GM12878 (cell line): ENCODE measurements at regions not wholly inside any gene's neighbourhood (a gene's known extent, or its start where the extent isn't known, plus 50 kb on each side); places are given as distances from the start of the nearest gene placed in this dataset.

Experiments
- ATAC-seq: fragments of 200-7000 bp; cut with Tn5 transposase; 3 replicates; pipeline ENCODE4 v1.9.1; 2020; ENCODE audit warnings: mild to moderate bottlenecking, moderate library complexity
- BruUV-seq: library from RNA; stranded (reverse); fragments of 400-500 nt; replicated peaks from 2 replicates; lab custom pipeline; 2021; lab: Mats Ljungman, UMichigan
- CTCF ChIA-PET: fragments of 300-600 bp; sonication (Branson Sonifier 250); formaldehyde crosslinking; extraction: SDS; loops from one replicate; lab custom pipeline; 2021; ENCODE audit warnings: inconsistent platforms; lab: Yijun Ruan, JAX
- POLR2A ChIA-PET: fragments of 350-600 bp; formaldehyde crosslinking; extraction: SDS; loops from one replicate; lab custom pipeline; 2021; ENCODE audit warnings: inconsistent platforms; lab: Charles Lee
- RAD21 ChIA-PET: fragments of 300-600 bp; sonication (Branson Sonifier 250); formaldehyde crosslinking; loops from one replicate; lab custom pipeline; 2023; ENCODE audit warnings: antibody characterized with exemption; ENCODE audit not compliant: unreplicated experiment; lab: Charles Lee
- SMC1A ChIA-PET: fragments of 300-600 bp; sonication (Branson Sonifier 250); formaldehyde crosslinking; loops from one replicate; lab custom pipeline; 2023; ENCODE audit not compliant: unreplicated experiment, uncharacterized antibody; lab: Charles Lee
- DNase-seq: peaks from one replicate; pipeline ENCODE4 v3.0.0-alpha.2; 2011; ENCODE audit warnings: low read depth, low spot score
- FAIRE-seq: peaks from 3 replicates; lab custom pipeline; 2011; peaks lifted over from hg19 to GRCh38; lab: Jason Lieb, UNC
- H2AFZ ChIP-seq: 2 replicates; pipeline ENCODE4 v1.6.0; 2011; ENCODE audit warnings: low read depth, low read length, control low read depth; ENCODE audit not compliant: control insufficient read depth
- H3K27ac ChIP-seq: 2 replicates; pipeline ENCODE4 v1.5.1; 2011; ENCODE audit warnings: control low read depth; ENCODE audit not compliant: control insufficient read depth, insufficient read depth
- H3K27me3 ChIP-seq, 2 experiments: replicated peaks in 1 of 2; 2 replicates each; pipeline versions ENCODE4 v1.6.0 to v1.6.1; 2011; ENCODE audit warnings: low read length in 1 of 2; ENCODE audit not compliant: control insufficient read depth in 2 of 2, insufficient read depth in 2 of 2
- H3K36me3 ChIP-seq, 2 experiments: 2 replicates each; pipeline ENCODE4 v1.5.1; 2011; ENCODE audit warnings: low read length in 1 of 2; ENCODE audit not compliant: control insufficient read depth in 2 of 2, insufficient read depth in 2 of 2
- H3K4me1 ChIP-seq: 2 replicates; pipeline ENCODE4 v1.6.1; 2011; ENCODE audit warnings: mild to moderate bottlenecking, low read length, moderate library complexity, mixed read lengths; ENCODE audit not compliant: control insufficient read depth, insufficient read depth
- H3K4me2 ChIP-seq: 2 replicates; pipeline ENCODE4 v1.6.0; 2011; ENCODE audit warnings: control low read depth; ENCODE audit not compliant: control insufficient read depth, insufficient read depth
- H3K4me3 ChIP-seq: fragments of 200-600 bp; sonication (generic); 2 replicates; pipeline ENCODE4 v1.5.1; 2016
- H3K79me2 ChIP-seq: 2 replicates; pipeline ENCODE4 v1.6.0; 2011; ENCODE audit warnings: low read length; ENCODE audit not compliant: control insufficient read depth, insufficient read depth
- H3K9ac ChIP-seq: 2 replicates; pipeline ENCODE4 v1.8.0; 2011; ENCODE audit warnings: low read length, control low read depth, mixed read lengths; ENCODE audit not compliant: control insufficient read depth, insufficient read depth
- H3K9me3 ChIP-seq: replicated peaks from 3 replicates; pipeline ENCODE4 v1.5.1; 2011; ENCODE audit warnings: mild to moderate bottlenecking, low read length; ENCODE audit not compliant: control insufficient read depth, insufficient read depth
- H4K20me1 ChIP-seq: 2 replicates; pipeline ENCODE4 v1.6.0; 2011; ENCODE audit not compliant: control insufficient read depth, insufficient read depth
- BCL11A ChIP-seq: IDR thresholded peaks from 2 replicates; pipeline ENCODE4 v1.6.1; 2011; ENCODE audit warnings: low read depth, low read length
- BCLAF1 ChIP-seq: fragments of 450-650 bp; IDR thresholded peaks from 2 replicates; pipeline ENCODE4 v1.6.1; 2017; ENCODE audit warnings: antibody characterized with exemption, mild to moderate bottlenecking, moderate library complexity
- CBX5 ChIP-seq: sonication (generic); IDR thresholded peaks from 2 replicates; pipeline ENCODE4 v1.6.1; 2016; ENCODE audit warnings: low read depth, moderate library complexity, mild to moderate bottlenecking, inconsistent platforms
- CEBPB ChIP-seq, 2 experiments: fragments of 150-350 bp in 1 of 2; IDR thresholded peaks; 2 replicates each; pipeline ENCODE4 v1.6.1; 2012 to 2014; ENCODE audit warnings: low read depth in 2 of 2, low read length in 2 of 2, borderline replicate concordance in 1 of 2, inconsistent platforms in 1 of 2
- CTCF ChIP-seq, 3 experiments: IDR thresholded peaks in 2 of 3; conservative IDR thresholded peaks in 1 of 3; 2 replicates each; pipeline ENCODE4 v1.5.1; 2011; ENCODE audit warnings: low read depth in 3 of 3, low read length in 3 of 3, mild to moderate bottlenecking in 3 of 3, control low read depth in 2 of 3, moderate library complexity in 2 of 3, inconsistent platforms in 1 of 3, mixed read lengths in 1 of 3; ENCODE audit not compliant: control insufficient read depth in 2 of 3, insufficient read depth in 1 of 3; ENCODE audit errors: extremely low read depth in 1 of 3
- KAT2A ChIP-seq: conservative IDR thresholded peaks from 2 replicates; pipeline ENCODE4 v1.6.1; 2011; ENCODE audit warnings: low read depth, low read length; ENCODE audit not compliant: control insufficient read depth
- KLF5 ChIP-seq: fragments of 450-650 bp; IDR thresholded peaks from 2 replicates; pipeline ENCODE4 v1.6.1; 2014; ENCODE audit warnings: mild to moderate bottlenecking; ENCODE audit not compliant: partially characterized antibody
- MEF2B ChIP-seq: fragments of 450-650 bp; IDR thresholded peaks from 2 replicates; pipeline ENCODE4 v1.6.1; 2018; ENCODE audit warnings: mild to moderate bottlenecking, moderate library complexity; ENCODE audit not compliant: partially characterized antibody, poor library complexity, severe bottlenecking
- MXI1 ChIP-seq: fragments of 150-350 bp; IDR thresholded peaks from 2 replicates; pipeline ENCODE4 v1.6.1; 2011; ENCODE audit warnings: low read depth, mild to moderate bottlenecking, inconsistent platforms, low read length, improper control_type of control experiment
- NFIC ChIP-seq: IDR thresholded peaks from 2 replicates; pipeline ENCODE4 v1.6.1; 2012; ENCODE audit warnings: low read depth, mild to moderate bottlenecking, inconsistent platforms, low read length, moderate library complexity
- NFXL1 ChIP-seq: fragments of 450-650 bp; IDR thresholded peaks from 2 replicates; pipeline ENCODE4 v1.6.1; 2017; ENCODE audit warnings: antibody characterized with exemption, mild to moderate bottlenecking, borderline replicate concordance
- NR2C1 ChIP-seq: fragments of 450-650 bp; IDR thresholded peaks from 2 replicates; pipeline ENCODE4 v1.6.1; 2017; ENCODE audit warnings: antibody characterized with exemption, mild to moderate bottlenecking, moderate library complexity
- RELB ChIP-seq: fragments of 450-650 bp; IDR thresholded peaks from 2 replicates; pipeline ENCODE4 v1.6.1; 2017; ENCODE audit warnings: low read depth, mild to moderate bottlenecking, moderate library complexity
- SREBF2 ChIP-seq: IDR thresholded peaks from 2 replicates; pipeline ENCODE4 v1.6.1; 2012; ENCODE audit warnings: mild to moderate bottlenecking, low read length
- ZBTB33 ChIP-seq: fragments of 450-650 bp; IDR thresholded peaks from 2 replicates; pipeline ENCODE4 v1.6.1; 2017; ENCODE audit warnings: mild to moderate bottlenecking
- ZNF207 ChIP-seq: fragments of 450-650 bp; IDR thresholded peaks from 2 replicates; pipeline ENCODE4 v1.6.1; 2014; ENCODE audit warnings: antibody characterized with exemption, mild to moderate bottlenecking, borderline replicate concordance
- WGBS: methylation state at CpG from one replicate; pipeline ENCODE4 v1.1.6; 2016; ENCODE audit warnings: low lambda C conversion rate; ENCODE audit not compliant: insufficient replicate concordance, insufficient coverage; ENCODE audit errors: missing lambda C conversion rate; 5-methylcytosine and 5-hydroxymethylcytosine counted together
- in situ Hi-C: fragments of 300-500 bp; cut with MboI; formaldehyde crosslinking; loops from 9 replicates; pipeline ENCODE4 v1.14.3; 2018; ENCODE audit warnings: mixed read lengths
- intact Hi-C: fragments of 100-400 bp; cut with micrococcal nuclease; formaldehyde crosslinking; loops from one replicate; pipeline ENCODE4 v1.14.2; 2022; ENCODE audit not compliant: unreplicated experiment

- no peak for DNase-seq
- FAIRE-seq = no peak
- no peaks in the 10 kb centered on the region for H3K27me3 ChIP-seq
- POLR2A ChIA-PET = no interaction called here
- intact Hi-C loops (no loop called here), in situ Hi-C loops (no loop called here)
- H3K9ac ChIP-seq = no peak overlapping the region
- RAD21 ChIA-PET = no interaction called here
- H3K36me3 ChIP-seq = no peaks in the 10 kb centered on the region
- no peaks in the 10 kb centered on the region for H3K79me2 ChIP-seq
- no peak overlapping the region for H3K4me2 ChIP-seq
- WGBS = 0% methylated on average over 1 of the region's 1 CpG
- SMC1A ChIA-PET = no interaction called here
- CTCF ChIA-PET = interaction anchor here (0.5 kb wide), 1 partner anchor 446 kb away, joined by 3 read pairs; no protein-coding TSS in a partner anchor
- no TSS peak for BruUV-seq
- no peak for ATAC-seq
- H4K20me1 ChIP-seq = no peaks in the 10 kb centered on the region
- no peak overlapping the region for H2AFZ ChIP-seq
- no peaks in the 10 kb centered on the region for H3K4me1 ChIP-seq
- H3K4me3 ChIP-seq = no peak overlapping the region
- H3K9me3 ChIP-seq = no peaks in the 10 kb centered on the region
- H3K27ac ChIP-seq = no peak overlapping the region
- TF ChIP-seq NFXL1 (no peak), CEBPB (IDR thresholded peaks at IDR 0.05; ENCODE audit: borderline replicate concordance in 1 of 2, low read depth in 2 of 2, low read length in 2 of 2) (no peak), NFIC (no peak), MEF2B (no peak), KLF5 (no peak), ZNF207 (no peak), BCL11A (no peak), RELB (no peak), KAT2A (no peak), CTCF (IDR thresholded peaks at IDR 0.05 in 2 of 3, conservative IDR thresholded peaks at IDR 0.05 in 1 of 3; ENCODE audit: control insufficient read depth in 2 of 3, extremely low read depth in 1 of 3, insufficient read depth in 1 of 3, low read depth in 3 of 3, low read length in 3 of 3) (no peak), SREBF2 (no peak), ZBTB33 (no peak), BCLAF1 (no peak), CBX5 (no peak), NR2C1 (no peak), MXI1 (no peak)
These were observed 193.5 kb upstream of the KIF2B start for GRCh38 chr17:53629188-53629587.
